WI38 (cell line): ENCODE measurements at regions not wholly inside any gene's neighbourhood (a gene's known extent, or its start where the extent isn't known, plus 50 kb on each side); places are given as distances from the start of the nearest gene placed in this dataset.

Experiments
- H3K4me3 ChIP-seq: 2 replicates; pipeline ENCODE4 v1.5.1; 2011; ENCODE audit warnings: low read depth, mild to moderate bottlenecking, control low read depth, low read length
- TF ChIP-seq, protein P1 (sequence below): IDR thresholded peaks from 2 replicates; pipeline ENCODE4 v1.5.1; 2012; ENCODE audit warnings: low read depth, mild to moderate bottlenecking, control low read depth, low read length

- no peak overlapping the region for H3K4me3 ChIP-seq
- TF ChIP-seq, protein P1, sequence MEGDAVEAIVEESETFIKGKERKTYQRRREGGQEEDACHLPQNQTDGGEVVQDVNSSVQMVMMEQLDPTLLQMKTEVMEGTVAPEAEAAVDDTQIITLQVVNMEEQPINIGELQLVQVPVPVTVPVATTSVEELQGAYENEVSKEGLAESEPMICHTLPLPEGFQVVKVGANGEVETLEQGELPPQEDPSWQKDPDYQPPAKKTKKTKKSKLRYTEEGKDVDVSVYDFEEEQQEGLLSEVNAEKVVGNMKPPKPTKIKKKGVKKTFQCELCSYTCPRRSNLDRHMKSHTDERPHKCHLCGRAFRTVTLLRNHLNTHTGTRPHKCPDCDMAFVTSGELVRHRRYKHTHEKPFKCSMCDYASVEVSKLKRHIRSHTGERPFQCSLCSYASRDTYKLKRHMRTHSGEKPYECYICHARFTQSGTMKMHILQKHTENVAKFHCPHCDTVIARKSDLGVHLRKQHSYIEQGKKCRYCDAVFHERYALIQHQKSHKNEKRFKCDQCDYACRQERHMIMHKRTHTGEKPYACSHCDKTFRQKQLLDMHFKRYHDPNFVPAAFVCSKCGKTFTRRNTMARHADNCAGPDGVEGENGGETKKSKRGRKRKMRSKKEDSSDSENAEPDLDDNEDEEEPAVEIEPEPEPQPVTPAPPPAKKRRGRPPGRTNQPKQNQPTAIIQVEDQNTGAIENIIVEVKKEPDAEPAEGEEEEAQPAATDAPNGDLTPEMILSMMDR = no peak
These were observed 208.4 kb upstream of the MEX3C start for GRCh38 chr18:51405683-51406477.

DNA sequence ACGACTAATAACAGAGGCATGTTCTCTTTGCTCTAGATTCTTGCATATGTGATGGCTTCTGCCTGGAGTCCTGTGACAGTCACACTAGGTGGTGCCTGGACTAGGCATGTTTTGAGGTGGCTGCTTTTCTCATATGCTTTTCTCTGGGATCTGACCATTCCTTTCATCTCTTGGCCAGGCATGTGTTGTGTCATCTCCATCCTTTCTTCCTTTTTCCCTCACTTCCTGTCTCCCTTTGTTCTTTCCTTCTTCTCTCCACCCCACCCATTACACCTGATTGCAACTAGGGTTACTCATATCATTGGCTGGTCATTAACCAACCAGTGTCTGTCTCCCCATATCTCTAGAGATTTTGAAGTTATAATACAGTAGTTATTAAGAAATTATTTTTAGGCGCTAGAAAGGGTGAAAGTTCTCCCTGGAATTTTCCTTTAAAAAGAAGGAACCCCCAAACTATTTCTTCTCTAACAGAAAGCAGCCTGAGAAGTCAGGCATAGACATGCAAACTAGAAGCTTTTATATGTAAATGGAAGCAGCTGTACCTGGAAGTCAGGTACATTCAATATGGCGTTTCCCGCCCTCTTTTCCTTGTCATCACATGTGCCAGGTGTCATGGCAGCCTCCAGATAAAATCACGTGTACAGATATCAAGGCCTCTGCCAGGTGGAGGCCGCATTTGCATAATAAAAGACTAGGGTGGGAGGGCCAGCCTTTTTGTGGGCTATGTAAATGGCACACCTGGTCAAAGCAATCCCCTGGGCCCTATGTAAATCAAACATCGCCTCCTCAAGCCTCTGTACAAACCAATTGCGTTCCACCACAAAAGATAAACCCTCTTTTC is 220.4 kb upstream of the MEX3C start:
- H3K4me3 ChIP-seq = no peak overlapping the region
- TF ChIP-seq, protein P1 = no peak

GRCh38 chr18:51425475-51425874 is 228.0 kb upstream of the MEX3C start:
- TF ChIP-seq, protein P1 = no peak
- H3K4me3 ChIP-seq = no peak overlapping the region

DNA sequence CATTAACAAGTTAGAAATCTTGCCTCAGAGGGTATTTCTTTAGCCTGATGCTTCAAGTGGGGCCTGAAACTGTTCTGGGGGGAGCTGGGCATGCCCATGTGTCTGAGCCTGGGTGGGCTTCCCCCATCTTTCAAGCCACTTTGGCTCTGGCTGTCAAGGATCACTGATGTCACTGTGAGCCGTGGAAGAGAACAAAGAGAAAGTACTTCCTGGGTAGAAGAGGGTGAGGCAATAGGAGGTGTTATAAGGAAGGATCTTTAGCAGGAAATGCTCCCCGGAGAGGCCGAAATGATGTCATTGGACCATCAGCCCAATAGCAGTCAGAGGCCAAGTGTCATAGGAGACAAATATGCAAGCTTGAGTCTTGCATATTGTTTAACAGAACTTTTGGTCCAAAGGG is 228.4 kb upstream of the MEX3C start:
- TF ChIP-seq, protein P1 = no peak
- H3K4me3 ChIP-seq = no peak overlapping the region

DNA sequence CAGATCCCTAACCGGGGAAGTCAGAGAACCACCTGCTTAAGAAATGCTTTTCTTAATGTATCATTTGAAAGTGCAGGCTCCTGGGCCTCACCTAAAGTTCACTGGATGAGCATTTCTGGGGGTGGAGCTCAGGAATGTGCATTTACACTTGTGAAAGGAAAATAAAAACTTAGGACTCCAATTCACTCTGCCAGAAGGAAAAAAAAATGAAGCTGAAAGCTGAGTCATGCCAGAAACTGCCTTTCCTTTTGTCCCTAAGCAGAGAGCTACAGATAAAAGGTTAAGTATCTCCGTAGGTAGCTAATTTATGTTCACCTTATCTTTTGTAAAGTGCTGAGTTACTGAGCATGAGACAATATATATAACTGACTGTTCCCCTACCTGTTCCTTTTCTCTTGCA is 229.5 kb upstream of the MEX3C start:
- TF ChIP-seq, protein P1 = no peak
- H3K4me3 ChIP-seq = no peak overlapping the region

- TF ChIP-seq, protein P1 = no peak
- no peak overlapping the region for H3K4me3 ChIP-seq
These were observed 232.2 kb upstream of the MEX3C start for GRCh38 chr18:51429644-51430043.

DNA sequence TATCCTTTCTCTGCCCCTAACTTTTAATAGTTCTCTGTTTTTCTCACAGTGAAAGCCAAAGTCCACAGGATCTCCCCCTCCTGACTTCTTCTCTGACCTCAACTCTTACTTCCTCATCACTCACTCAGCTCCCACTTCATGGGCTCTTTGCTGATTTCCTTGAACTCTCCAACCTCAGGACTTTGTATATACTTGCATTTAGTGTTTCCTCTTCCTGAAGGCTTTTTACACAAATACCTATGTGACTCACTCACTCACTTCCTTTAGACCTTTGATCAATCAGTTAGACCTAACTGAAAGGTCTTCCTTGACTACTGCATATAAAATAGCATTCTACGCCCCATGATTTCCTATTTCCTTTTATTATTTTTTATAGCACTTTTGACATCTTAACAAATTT is 233.1 kb upstream of the MEX3C start:
- TF ChIP-seq, protein P1 = no peak

More for the DNA sequence above, 233.1 kb upstream of the MEX3C start:
- H3K4me3 ChIP-seq = no peak overlapping the region
